ENCODE measurements at regions not wholly inside any gene's neighbourhood (a gene's known extent, or its start where the extent isn't known, plus 50 kb on each side); places are given as distances from the start of the nearest gene placed in this dataset.

DNA sequence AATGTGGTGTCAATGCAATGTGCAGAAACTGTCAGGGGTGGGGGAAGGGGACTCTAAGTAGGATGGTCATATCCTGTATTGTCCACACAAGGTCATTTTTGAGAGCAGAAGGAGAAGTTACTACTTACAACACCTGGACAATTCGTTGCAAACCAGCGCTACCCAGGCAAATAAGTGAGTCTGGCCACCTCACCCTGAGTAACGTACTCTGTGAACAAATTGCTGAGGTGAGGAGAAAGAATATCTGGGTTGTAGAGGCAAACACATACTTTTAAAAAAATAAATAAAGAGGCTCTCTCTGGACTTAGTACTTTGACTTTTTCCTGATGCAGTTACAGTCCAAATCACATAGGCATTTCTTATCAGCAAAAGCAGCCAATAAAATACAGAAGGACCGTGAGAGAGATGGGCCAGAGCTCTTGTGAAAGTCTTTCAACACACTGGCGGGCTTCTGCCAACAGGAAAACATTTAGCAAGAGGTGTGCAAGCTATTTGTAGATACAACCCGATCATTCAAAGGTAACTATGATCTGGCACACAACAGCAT, 268.2 kb upstream of the ID2 start:
- intact Hi-C loops (cut with DNase I) = no loop called here
- H3K4me3 ChIP-seq = no peak overlapping the region
- H3K27ac ChIP-seq = no peak overlapping the region
- 19 to 65% methylated on average over 6 of the region's 6 CpGs for WGBS, 2 donors
- H3K36me3 ChIP-seq = no peaks in the 10 kb centered on the region
- DNase-seq = no peak
- H3K27me3 ChIP-seq = no peaks in the 10 kb centered on the region
- H3K9me3 ChIP-seq = no peaks in the 10 kb centered on the region
- TF ChIP-seq EP300 (IDR thresholded peaks at IDR 0.05) = no peak
- TF ChIP-seq, protein P1, sequence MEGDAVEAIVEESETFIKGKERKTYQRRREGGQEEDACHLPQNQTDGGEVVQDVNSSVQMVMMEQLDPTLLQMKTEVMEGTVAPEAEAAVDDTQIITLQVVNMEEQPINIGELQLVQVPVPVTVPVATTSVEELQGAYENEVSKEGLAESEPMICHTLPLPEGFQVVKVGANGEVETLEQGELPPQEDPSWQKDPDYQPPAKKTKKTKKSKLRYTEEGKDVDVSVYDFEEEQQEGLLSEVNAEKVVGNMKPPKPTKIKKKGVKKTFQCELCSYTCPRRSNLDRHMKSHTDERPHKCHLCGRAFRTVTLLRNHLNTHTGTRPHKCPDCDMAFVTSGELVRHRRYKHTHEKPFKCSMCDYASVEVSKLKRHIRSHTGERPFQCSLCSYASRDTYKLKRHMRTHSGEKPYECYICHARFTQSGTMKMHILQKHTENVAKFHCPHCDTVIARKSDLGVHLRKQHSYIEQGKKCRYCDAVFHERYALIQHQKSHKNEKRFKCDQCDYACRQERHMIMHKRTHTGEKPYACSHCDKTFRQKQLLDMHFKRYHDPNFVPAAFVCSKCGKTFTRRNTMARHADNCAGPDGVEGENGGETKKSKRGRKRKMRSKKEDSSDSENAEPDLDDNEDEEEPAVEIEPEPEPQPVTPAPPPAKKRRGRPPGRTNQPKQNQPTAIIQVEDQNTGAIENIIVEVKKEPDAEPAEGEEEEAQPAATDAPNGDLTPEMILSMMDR (IDR thresholded peaks at IDR 0.05) = no peak
- TF ChIP-seq POLR2A (IDR thresholded peaks at IDR 0.05) = no peak
- no peak for TF ChIP-seq POLR2AphosphoS5 (IDR thresholded peaks at IDR 0.05)
- no peaks in the 10 kb centered on the region for H3K4me1 ChIP-seq

DNA sequence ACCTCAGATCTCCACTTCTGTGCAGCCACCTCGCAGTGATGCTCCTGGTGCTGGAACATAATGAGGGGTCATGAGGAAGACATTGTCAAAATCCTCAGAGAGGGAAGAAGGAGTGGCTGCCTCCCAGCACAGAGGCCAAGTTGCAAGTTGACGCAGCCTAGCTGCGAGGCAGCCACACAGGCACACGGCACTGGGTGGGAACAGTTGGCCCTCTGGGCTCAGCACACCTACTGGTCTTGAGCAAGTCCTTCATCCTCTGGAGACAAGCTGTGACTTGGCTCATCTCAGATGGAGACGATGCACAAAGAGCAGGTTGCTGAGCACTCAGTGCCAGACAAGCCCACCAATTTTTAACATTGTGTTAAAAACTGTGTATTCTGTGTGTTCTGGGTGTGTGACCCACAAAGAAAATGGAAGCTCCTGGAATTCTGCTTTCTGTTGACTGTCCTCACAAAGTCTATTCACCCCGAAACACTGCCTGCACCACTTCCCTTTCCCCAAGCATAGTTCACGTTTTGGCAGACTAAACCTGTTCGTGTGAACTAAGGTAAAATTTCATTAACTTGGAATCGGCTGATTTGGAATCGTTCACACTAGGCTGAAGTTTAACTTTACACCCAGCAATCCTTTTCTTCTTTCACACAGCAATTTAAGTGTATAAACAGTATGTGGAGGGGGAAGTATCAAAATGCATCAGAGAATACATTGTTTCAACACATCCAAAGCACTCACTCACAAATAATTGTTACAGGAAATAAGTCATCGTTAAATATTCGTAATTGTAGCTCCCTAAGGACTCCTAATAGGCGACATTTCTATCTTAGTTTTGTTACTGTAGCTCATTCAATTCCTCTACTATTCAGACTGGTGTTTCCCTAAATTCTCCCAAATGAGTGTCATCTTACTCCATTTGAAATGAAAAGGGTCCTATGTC, 266.6 kb upstream of the ID2 start:
- no peak for TF ChIP-seq EP300 (IDR thresholded peaks at IDR 0.05)
- TF ChIP-seq POLR2AphosphoS5 (IDR thresholded peaks at IDR 0.05) = no peak
- TF ChIP-seq, protein P1 (IDR thresholded peaks at IDR 0.05) = no peak
- no peak for TF ChIP-seq POLR2A (IDR thresholded peaks at IDR 0.05)
- H3K4me1 ChIP-seq = no peaks in the 10 kb centered on the region
- no peak overlapping the region for H3K27ac ChIP-seq
- WGBS, 2 donors = 81 to 82% methylated on average over 13 of the region's 13 CpGs
- DNase-seq = no peak
- H3K36me3 ChIP-seq = no peaks in the 10 kb centered on the region
- H3K4me3 ChIP-seq = no peak overlapping the region
- no peaks in the 10 kb centered on the region for H3K27me3 ChIP-seq
- intact Hi-C loops (cut with DNase I) = no loop called here
- H3K9me3 ChIP-seq = no peaks in the 10 kb centered on the region

DNA sequence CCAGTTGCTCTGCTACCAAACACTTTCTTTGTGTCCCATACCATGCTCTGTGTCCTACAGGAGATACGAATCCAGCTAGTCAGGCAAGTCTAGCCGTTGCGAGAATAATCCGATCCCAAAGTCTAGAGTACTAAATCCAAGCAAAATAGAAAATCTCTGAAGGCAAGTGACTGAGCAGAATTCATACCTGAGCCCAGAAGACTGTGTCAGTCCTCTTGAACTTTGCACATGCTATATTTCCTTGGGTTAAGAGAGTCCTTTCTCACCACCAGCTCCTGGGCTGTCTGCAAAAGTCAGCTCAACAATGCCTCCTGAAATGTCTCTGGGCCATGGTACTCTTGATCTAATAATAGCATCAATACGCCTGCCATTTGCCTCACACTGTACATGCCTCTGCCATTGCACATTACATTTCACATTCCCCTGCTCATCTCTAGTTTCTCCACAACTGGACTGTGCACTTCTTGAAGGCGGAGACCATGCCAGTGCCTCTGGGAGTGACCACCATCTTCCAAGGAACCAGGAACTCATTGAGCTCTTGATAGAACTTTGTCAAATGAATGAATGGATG, 265.8 kb upstream of the ID2 start:
- 97% methylated on average over 6 of the region's 6 CpGs for WGBS, 2 donors
- TF ChIP-seq POLR2A (IDR thresholded peaks at IDR 0.05) (no peak), EP300 (IDR thresholded peaks at IDR 0.05) (no peak), POLR2AphosphoS5 (IDR thresholded peaks at IDR 0.05) (no peak)
- TF ChIP-seq, protein P1 (IDR thresholded peaks at IDR 0.05) = no peak
- DNase-seq = no peak
- no peak overlapping the region for H3K27ac ChIP-seq
- intact Hi-C loops (cut with DNase I) = no loop called here
- no peaks in the 10 kb centered on the region for H3K36me3 ChIP-seq
- H3K27me3 ChIP-seq = no peaks in the 10 kb centered on the region
- H3K9me3 ChIP-seq = no peaks in the 10 kb centered on the region
- no peak overlapping the region for H3K4me3 ChIP-seq
- H3K4me1 ChIP-seq = no peaks in the 10 kb centered on the region

DNA sequence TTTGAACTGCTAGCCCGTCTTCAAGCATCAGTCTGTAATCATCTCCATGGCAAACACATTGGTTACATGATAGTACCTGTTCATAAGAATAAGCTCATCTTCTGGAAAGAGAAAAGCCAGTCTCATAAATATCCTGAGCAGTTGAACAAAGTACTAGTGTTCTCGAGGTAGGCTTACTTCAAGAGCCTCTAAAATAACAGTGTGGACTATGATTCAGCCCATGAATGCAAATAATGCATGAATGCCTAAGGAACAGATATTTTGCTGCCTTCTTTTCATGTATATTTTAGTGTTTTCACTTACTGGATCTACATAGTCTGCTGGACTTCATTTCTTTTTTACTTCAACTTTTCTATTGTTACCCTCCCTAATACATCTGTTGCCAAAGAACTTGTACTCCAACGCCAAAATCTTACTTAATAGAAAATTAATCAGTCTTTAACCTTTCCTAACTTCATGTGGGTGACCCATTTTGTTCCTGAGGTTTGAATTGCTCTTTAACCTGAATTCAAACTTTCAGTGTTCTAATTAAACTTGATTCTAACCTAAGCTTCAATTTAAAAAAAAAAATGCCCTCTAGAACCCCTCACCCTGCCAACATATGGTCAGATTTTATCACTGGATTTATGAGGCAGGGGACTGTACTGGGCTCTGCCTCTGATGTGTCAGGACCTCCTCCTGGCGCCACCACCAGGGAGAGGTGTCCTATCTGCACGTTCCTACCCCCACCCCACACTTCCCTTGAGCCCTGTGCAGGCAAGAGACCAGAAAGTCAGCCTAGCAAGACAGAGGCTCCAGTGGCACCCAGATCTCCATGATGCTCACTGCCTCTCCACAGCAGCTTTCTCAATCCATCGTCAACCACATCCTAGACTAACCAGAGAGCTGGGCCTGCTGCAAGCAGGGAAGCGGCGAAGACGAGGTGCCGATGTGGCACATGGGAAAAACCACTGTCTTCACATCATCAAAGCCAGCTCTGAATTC, 264.7 kb upstream of the ID2 start:
- Histone ChIP-seq H3K4me1 (no peaks in the 10 kb centered on the region), H3K27ac (no peak overlapping the region), H3K27me3 (no peaks in the 10 kb centered on the region), H3K9me3 (no peaks in the 10 kb centered on the region), H3K4me3 (no peak overlapping the region), H3K36me3 (no peaks in the 10 kb centered on the region)
- DNase-seq = peak; percentile 11
- 90 to 92% methylated on average over 10 of the region's 10 CpGs for WGBS, 2 donors
- TF ChIP-seq, protein P1 (IDR thresholded peaks at IDR 0.05) = no peak
- TF ChIP-seq EP300 (IDR thresholded peaks at IDR 0.05) = no peak
- no peak for TF ChIP-seq POLR2A (IDR thresholded peaks at IDR 0.05)
- TF ChIP-seq POLR2AphosphoS5 (IDR thresholded peaks at IDR 0.05) = no peak
- intact Hi-C loops (cut with DNase I) = no loop called here
